Suppressor macrophage treated with lipopolysaccharide for 1 hour (primary cell): ENCODE measurements at regions not wholly inside any gene's neighbourhood (a gene's known extent, or its start where the extent isn't known, plus 50 kb on each side); places are given as distances from the start of the nearest gene placed in this dataset.

Experiments used
- DNase-seq, 3 donors: peaks; one replicate each; pipeline ENCODE4 v3.0.0-alpha.2; 2020 to 2022

DNA sequence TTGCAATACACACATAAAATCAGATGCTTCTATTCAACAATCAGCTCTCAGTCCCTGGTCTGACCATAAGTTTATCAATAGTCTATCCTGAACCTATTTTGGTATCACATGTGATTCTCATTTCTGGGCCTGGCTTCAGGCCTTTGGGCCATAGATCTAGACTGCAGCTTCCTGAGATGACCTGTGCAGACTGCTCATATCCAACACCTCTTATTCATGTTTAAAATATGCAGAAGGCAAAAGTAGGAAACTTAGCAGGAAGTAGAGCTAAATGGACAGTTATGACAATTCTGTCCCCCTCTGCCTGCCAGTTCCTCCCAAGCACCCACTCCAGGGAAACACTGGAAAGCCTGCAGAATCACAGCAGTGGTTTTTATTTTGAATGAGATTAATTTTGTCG is 53.3 kb downstream of the C7orf25 start:
- no peak for DNase-seq

DNA sequence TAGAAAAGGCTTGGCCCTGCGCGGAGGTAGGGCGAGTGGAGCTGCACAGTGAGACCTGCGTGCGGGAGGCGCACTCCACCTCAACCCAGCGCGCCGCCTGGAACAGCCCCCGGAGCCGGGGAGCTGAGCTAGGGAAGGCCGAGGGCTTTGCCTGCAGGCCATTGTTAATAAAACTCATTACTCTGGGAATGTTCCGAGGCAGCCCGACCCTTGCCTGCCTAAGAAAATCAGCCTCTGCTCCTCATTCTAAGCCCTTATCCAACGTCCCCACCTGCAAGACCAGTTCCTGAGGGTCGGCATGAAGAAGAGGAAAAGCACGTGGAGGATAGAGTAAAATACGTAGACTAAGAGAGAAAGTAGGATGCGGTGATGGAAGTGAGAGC is 55.3 kb downstream of the C7orf25 start:
- no peak for DNase-seq

DNA sequence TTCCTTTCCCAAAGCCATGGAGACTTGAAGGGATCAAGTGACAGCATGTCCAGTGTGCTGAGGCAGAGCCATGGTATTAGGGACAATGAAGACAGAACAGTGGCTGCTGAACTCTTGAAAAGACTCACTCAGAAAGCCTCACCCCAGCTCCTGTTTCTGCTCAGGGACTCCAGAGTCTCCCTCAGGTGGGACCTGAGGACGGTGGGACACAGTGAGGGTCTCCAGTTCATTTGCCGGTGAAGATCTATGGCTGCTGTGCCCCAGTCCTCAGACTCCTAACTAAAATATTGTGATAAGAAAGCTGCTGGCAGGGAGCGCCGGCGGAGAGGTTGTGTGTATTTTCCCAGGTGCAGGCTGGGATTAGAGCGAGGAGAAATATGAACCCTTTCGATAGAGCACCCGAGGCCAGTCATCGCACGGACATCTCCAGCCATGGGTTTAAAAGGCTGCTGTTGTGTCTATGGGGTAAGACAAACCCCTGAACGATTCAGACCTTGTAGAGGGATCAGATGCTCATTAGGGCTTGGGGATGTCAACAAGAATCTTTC is 57.2 kb downstream of the C7orf25 start:
- no peak for DNase-seq

DNA sequence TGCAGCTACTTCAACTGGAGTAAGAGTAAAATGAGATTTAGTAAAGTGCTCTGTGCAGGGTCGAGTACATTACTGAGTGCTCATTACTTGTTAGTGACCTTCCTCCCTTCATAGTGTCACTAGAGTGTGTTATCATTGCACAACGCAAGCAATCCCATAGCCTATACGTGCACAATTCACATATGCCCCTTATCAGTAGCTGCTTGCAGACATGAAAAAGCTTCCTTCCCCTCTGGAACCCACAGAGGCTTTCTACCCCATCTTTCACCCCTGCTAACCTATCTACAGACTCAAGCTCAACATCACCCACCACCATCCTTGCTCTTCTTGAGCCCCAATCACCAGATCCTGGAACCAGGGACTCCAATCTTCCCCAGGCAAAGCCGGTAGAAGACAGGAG is 59.3 kb downstream of the C7orf25 start:
- no peak for DNase-seq

DNA sequence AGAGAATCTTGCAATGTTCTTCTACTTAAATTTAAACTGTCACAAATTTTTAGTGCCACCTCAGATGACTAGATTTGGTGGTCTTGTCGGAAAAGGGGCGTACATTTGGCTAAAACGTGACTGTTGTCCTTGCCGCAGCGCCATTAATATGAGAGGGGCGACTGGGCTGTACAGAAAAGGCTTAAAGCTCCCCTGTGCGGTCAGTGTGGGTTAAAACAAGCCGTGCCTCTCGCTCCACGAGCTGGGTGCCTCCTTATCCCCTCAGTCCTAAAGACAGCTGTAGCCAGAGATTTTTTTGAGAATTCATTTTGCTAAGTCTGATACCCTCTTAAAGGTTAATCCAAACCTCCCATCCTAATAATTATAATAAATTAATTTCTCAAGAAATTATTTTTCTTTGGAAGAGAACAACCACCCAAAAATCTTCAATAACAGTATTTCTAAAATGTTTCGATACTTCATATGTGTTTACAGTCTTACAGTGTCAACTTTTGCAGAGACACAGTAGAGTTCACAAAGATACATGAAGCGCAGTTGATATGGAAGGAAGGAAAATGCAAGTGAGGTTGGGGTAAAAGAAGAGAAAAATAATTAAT is 68.6 kb downstream of the C7orf25 start:
- peak in 2 of 3 donors; percentile 36 to 46 for DNase-seq

DNA sequence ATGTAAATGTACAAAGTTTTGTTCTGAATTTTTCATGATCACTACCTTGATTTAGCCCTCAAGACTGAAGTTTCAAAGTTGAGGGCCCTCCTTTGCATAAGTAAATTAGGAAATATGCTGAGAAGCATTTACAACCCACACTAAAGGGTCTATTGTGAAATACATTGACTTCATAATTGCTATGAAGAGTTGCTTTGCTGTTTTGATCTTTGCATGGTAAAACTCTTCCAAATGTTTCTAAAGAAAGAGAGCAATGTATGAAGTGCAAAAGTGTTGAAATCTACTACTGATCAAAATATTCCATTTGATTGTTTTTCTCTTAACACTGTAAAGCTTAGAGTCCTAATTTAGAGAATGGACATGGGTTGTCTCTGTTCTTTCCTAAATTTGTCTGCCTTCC is 77.2 kb downstream of the C7orf25 start:
- DNase-seq, result peak in 1 of 3 donors; percentile 10

DNA sequence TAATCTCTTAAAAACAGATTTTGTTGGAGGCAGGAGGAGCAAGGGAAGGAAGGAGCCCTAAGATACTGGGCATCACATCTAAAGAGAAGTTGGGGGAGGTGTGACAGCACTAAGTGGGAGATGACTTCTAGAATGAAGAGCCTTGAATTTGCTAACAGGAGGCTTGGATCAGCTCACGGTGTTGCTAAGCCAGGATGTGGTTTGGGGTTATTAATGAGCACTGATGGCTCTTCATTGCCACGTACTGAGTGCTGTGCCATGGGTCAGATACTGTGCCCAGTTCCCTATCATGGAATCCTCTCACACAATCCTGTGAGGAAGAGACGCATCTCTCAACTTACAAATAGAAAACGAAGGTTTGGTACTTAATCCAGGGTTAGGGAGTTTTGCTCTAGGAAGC is 78.5 kb downstream of the C7orf25 start:
- no peak for DNase-seq

DNA sequence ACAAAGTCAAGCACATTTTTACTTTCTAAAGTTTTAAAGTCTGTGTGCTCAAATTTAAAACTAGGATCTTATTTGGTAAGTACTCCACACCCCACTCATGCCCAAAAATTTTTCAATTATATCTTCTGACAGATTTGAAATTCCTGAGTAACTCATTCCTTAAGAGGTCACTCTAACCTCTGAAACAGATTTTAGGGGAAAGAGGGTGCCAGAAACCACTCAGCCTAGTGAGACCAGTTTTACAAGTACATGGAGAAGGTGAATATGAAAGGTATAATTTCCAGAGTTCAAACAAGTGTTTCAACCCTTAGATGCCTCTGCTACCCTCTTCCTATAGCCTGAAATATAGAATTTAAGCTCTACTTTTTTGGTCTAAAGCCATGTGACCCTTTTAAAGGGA is 79.2 kb downstream of the C7orf25 start:
- DNase-seq, result no peak

DNA sequence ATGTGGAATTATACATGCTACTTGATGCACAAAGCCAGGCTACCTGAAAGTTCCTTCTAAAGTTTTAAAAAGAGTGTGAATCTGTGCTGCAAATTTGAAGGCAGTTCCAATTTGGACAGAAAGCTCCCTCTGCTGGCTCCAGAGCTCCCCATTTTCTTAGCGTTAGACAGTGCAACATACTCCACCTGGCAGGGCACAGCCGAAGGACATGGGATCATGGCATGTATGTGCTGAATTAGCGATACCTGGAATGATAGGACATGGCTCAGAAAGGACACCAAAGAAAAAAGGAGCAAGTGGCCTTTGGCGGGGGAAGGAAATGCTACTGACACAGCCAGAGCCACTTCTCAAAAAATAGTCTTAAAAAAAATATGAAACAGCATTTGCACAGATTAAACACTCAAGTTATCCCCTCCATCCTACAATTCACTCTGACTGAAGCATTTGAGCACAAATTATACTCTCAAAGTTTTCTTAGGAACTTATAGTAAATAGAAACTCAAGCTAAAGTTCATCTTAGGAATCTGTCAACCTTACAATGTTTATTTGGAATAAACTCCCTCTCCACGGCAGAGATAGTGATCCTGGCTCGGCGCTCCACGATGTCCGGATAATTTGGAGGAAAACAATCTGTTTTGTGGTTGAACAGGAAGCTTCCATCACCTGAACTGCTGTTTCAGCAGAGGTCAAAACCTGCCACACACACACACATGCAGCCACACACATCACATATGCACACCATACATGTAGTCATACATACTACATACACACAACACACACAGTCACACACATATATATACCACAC is 80.0 kb downstream of the C7orf25 start:
- DNase-seq, result peak in 1 of 3 donors; percentile 2

DNA sequence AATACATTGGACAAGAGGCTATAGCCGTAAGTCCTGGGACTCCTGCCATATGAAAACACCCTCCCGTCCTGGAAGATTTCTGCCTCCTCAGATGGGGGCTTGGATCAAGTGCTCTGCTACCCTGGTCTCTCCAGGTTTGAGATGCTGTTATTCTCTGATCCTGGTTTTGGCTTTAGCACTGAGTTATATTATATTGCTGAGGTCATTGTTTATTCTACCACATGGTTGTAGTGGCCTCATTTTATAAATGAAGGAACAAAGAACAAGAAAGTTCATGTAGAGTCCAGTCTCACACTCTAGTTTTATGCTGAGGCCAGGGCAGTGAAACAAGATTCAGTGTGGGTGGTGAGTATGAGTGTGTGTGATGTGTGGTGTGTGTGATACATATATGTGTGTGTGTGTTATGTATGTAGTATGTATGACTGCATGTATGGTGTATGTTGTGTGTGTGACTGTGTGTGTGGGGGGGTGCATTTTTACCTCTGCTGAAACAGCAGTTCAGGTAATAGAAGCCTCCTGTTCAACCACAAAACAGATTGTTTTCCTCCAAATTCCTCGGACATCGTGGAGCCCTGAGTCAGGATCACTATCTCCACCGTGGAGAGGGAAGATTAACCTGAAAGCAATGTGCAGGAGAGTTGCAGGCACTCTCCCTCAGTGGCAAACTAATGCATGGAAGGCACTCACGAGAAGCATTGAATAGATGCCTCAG is 80.7 kb downstream of the C7orf25 start:
- DNase-seq, result no peak

DNA sequence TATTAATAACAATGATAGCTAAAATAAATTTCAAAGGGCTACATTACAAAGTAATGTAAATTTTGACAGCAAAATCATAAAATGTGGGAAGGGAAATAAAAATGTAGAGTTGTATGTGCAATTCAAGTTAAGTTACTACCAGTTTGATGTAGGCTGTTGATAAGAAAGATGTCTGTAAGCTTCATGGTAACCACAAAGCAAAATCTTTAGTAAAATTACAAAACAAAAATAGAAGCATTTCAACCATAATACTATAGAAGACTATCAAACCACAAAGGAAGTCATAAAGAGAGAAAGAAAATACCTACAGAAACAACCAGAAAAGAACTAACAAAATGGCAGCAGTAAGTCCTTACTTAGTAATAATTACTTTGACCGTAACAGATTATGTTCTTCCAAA is 99.1 kb downstream of the C7orf25 start:
- no peak for DNase-seq

DNA sequence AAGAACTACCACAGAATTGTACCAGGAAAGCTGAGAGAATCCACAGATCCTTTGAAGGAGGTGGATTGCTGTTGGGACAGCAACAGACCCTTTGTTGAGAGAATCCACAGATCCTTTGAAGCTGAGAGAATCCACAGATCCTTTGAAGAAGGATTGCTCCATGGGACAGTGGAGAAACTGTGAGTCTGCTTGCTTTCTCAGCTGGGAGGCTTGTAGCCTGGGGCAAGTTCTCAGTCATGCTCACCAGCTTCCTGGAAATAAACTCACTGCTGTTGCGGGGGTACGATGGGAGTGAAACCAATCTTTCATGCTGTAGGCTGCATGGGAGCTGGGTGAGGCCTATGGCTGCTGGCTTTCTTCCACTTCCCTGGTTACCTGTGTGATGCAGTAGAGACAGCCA is 106.3 kb downstream of the C7orf25 start:
- DNase-seq, result no peak

DNA sequence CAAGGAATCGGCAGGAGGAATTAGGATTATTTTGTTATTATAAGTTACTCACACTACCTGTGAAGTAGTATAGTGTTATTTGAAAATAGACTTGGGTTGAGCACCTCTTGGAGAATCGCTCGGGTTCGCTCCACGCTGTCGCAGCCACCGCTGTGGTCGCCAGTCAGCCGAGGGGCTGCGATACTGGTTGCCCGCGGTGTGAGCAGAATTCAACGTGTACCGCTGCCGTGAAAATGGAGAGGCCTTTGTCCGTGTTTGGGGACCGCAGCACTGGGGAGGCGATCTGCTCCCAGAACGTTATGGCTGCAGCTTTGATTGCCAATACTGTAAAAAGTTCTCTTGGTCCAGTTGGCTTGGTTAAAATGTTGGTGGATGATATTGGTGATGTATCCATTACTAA is 117.2 kb downstream of the C7orf25 start:
- peak in 1 of 3 donors; percentile 14 for DNase-seq

DNA sequence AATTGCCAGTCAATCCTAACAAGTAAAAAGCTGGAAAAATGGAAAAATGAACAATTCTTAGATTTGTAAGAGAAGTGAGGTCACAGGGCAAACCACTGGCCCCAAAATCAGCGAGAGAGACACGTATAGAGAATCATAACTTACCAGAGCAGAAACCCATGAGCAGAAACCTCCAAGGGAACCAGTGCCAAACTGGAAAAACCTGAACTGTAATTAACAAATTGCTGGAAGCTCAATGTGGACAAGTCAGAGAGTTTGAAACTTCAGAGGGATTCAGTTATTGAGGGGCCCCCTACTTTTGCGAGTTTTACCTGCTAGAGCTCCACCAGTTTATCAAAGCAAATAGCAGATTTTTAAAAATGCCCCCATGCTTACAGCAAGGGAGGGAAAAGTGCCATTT is 119.0 kb downstream of the C7orf25 start:
- DNase-seq, result no peak

DNA sequence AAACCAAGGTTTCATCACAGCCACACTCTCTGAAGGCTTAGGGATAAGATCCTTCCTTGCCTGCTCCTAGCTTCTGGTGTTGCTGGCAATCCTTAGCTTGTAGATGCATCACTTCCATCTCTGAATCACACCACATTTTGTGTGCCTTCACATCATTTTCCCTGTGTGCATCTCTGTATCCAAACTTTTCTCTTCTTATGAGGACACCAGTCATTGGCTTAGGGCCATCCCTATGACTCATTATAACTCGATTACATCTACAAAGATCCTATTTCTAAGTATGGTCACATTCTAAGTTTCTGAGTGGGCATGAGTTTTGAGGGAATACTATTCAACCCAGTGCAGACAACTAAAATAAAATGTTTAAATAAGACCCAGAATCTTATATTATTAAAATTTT is 121.7 kb downstream of the C7orf25 start:
- peak in 1 of 3 donors; percentile 7 for DNase-seq

DNA sequence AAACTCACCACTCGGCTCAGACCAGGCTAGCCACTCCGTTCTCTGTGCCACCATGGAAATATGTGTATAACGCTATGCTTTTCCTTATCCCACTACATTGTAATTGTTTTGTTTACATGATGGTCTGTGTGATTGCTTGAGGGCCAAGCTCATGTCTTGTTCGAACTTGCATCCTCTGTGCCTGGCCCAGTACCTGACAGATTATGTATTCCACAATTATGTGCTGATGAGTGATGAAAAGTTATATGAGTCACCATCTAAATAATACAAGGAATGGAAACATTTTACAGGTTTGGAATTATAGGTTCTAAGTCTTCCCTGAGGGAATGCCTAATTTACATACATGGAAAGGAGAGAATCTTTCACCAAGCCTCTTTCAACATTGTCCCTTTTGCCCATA is 137.4 kb downstream of the C7orf25 start:
- DNase-seq, result no peak

DNA sequence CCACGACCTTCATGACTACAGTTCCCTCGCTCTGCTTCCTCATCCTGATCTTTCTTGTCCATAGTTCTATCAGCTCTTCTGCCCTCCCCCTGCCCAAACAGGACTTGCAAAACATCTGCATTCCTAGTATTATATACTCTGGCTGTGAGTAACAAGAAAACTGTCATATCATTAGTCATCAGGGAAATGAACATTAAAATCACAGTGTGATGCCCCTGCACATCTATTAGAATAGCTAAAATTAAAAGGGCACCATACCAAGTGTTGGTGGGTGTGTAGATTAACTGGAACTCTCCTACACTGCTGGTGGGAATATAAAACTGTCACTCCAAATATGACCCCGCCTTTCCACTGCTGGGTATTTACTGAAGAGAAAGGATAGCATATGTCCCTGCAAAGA is 141.8 kb downstream of the C7orf25 start:
- no peak for DNase-seq

DNA sequence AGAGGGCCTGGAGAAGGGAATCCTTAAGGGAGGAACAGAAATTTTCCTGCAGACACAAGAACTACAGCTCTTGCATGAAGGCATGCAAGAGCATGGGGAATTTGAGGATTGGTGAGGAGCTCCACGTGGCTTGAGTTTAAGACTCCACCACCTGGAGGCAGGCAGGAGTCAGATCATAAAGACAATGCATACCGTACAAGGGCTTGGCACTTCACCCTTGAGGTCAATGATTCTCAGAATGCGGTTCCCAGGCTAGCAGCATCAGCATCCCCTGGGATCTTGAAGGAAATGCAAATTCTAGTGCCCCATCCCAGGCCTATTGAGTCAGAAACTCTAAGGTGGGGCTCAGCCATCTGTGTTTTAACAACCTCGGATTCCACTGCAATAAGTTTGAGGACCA is 143.8 kb downstream of the C7orf25 start:
- no peak for DNase-seq

DNA sequence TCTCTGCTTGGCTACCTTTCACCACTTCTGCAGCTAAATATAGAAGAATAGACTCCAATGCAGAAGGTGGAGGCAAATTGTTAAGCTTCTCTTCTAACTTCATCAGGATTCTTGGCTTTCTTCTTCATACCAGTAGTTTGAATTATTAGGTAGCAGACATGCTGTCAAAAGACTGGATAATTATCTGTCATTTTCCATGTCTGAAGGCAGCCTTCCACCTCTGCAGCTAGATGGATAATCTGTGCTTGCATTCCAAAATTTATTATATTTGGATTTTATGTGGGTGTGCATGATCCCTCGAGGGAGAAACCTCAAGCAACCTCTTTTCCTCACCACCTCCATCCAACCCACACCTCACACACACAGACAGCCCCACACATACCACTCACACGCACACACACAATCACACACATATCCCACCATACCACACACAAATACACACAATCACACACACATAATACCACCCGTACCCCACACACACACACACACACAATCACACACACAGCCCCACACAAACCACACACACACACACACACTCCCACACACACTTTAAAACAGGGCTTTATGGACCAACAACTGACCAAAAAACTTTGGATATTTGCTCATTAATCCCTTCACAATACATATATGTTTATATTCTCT is 145.0 kb downstream of the C7orf25 start:
- no peak for DNase-seq

DNA sequence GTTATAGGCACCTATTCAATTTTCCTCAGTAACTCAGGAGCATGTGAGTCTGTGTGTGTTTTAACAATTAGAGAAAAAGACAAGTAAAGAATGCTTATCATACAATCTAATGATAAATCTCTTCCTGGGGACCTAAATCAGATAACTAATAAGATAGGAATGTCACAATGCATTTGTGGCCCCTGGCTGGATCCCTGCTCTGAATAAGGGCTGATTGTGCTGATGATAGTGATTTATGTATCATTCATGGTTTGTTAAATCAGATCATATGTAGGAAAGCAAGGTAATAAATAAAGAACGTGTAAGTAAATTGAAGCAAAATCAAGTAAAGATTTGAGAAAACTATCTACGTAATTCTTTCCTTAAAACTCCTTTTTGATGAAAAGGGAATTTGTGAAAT is 145.9 kb downstream of the C7orf25 start:
- no peak for DNase-seq

DNA sequence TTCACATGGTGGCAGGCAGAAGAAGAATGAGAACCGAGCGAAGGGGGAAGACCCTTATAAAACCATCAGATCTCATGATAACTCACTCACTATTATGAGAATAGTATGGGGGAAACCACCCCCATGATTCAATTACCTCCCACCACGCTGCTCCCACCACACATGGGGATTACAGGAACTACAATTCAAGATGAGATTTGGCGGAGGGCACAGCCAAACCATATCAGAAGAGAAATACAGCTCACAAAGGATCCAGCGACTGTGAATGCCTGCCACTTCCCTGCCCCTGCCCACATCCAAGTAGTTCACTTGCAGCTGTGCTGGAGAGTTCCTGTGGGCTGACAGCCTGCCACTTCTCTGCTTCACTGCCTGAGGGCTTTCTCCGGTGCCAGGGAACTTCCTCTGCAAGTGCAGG is 148.7 kb downstream of the C7orf25 start:
- no peak for DNase-seq

DNA sequence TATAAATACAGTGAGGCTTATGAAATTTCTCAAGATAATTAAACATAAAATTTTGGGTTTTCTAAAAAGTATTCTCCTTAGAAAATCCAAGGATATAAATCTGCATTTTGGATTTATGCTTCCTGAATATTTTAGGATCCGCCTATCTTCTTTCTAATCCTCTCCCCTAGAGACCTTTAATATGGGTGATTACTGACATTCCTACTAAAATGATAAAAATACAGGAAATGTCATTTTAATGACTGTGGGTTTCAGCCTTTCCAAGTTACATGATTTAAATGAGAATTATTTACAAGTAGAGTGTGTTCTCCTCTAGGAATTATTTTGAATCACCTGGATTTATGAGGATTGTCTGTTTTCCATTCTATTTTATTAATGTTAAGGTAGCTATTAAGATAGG is 150.4 kb downstream of the C7orf25 start:
- no peak for DNase-seq

DNA sequence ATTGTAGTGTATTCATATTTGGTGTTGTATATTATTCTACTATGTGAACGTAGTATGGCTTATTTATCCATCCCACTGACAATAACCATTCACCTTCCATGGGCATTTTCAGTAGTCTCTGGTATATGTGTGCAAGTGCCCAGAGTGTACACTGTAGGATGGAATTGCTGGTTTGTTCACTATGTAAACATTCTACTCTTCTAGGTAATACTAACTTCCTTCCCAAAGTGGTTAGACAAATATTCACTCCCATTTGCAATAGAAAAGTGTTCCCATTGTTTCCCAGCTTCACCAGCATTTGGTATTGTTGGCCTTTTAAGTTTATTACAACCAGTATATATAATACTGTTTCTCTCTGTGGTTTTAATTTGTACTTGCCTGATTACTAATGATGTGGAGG is 153.7 kb downstream of the C7orf25 start:
- DNase-seq, result no peak
